ENCODE measurements at regions not wholly inside any gene's neighbourhood (a gene's known extent, or its start where the extent isn't known, plus 50 kb on each side); places are given as distances from the start of the nearest gene placed in this dataset.
"Not testable (repeated sequence)": the region's sequence is repeated elsewhere in the genome, so short reads cannot be mapped to it uniquely, and the experiment has no call there.

DNA sequence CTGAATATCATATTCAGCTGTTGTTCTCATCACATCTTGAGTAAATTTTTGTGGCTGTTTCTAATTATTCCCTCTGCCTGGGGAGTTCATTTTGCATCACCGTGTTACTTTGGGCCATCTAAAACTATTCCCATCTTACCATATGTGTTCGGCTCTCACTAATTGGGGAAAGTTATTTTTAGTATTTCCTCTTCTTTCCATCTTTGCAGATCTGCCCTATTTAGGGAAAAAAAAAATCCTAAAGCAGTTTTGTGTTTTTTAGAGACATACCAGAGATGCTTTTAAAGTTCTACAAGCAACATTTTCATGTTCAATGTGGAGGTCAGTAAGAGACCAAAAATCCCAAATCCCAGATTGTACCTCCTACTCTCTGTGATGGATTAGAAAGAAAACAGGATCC, 111.3 kb upstream of the NDUFV2 start:
- DNase-seq (ENCODE audit: low read depth) = no peak

DNA sequence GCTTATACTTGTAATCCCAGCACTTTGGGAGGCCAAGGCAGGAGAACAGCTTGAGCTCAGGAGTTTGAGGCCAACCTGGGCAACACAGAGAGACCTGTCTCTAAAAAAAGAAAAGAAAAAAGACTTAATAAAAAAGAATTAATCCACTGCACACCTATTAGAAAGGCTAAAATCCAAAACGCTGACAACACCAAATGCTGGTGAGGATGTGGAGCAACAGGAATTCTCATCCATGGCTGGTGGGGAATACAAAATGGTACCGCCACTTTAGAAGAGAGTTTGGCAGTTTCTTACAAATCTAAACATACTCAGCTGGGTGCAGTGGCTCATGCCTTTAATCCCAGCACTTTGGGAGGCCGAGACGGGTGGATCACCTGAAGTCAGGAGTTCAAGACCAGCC, 110.0 kb upstream of the NDUFV2 start:
- DNase-seq (ENCODE audit: low read depth) = not testable (repeated sequence)

- no peak for DNase-seq (ENCODE audit: low read depth)
Observed at GRCh38 chr18:8994603-8995002, 107.9 kb upstream of the NDUFV2 start.

DNA sequence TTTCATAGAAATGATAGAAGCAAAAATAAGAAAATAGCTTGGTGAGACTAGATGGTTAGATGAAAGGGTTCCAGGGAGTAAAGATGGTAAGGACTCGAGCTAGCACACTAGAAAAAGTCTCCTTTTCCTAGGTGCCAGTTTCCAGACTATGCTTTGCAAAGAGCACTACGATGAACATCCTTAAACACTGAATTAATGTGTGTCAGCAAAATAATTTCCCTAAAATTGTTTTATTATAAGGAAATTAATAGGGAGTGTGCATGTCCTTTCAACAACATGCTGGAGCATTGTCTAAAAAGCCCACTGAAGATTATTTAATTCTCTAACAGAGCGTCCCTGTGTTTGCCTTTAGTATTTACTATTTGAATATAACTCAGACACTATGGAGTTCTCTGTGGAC, 107.4 kb upstream of the NDUFV2 start:
- DNase-seq (ENCODE audit: low read depth) = no peak

- no peak for DNase-seq (ENCODE audit: low read depth)
Observed at GRCh38 chr18:8996771-8997432, 105.6 kb upstream of the NDUFV2 start.

- no peak for DNase-seq (ENCODE audit: low read depth)
Observed at GRCh38 chr18:8997634-8998033, 104.9 kb upstream of the NDUFV2 start.

GRCh38 chr18:8998481-8999217, 103.8 kb upstream of the NDUFV2 start:
- no peak for DNase-seq (ENCODE audit: low read depth)

- no peak for DNase-seq (ENCODE audit: low read depth)
Observed at GRCh38 chr18:8999872-9000271, 102.6 kb upstream of the NDUFV2 start.

GRCh38 chr18:9000733-9001132, 101.8 kb upstream of the NDUFV2 start:
- DNase-seq (ENCODE audit: low read depth) = no peak

- DNase-seq (ENCODE audit: low read depth) = no peak
Observed at GRCh38 chr18:9001209-9001608, 101.3 kb upstream of the NDUFV2 start.

DNA sequence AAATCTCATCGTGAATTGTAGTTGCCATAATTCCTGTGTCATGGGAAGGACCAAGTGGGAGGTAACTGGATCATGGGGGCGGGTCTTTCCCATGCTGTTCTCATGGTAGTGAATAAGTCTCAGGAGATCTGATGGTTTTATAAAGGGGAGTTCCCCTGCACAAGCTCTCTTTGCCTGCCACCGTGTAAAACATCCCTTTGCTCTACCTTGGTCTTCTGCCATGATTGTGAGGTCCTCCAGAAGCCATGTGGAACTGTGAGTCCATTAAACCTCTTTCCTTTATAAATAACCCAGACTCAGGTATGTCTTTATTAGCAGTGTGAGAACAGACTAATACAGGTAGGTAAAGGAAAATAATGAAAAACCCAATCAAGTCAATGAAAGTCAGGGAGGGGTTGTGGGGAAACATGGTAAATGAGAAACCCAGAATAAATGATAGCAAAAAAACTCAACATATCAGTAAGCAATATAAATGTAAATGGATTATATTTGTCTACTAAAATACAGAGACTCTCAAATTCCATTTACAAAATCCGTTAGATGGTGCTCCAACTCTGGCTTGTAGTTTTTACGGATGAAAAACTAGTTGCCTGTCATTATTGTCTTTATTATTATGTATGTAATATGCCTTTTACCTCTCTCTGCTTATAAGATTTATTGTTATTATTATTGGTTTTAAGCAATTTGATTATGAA, 98.9 kb upstream of the NDUFV2 start:
- DNase-seq (ENCODE audit: low read depth) = no peak

GRCh38 chr18:9004308-9004707, 98.2 kb upstream of the NDUFV2 start:
- DNase-seq (ENCODE audit: low read depth) = not testable (repeated sequence)

DNA sequence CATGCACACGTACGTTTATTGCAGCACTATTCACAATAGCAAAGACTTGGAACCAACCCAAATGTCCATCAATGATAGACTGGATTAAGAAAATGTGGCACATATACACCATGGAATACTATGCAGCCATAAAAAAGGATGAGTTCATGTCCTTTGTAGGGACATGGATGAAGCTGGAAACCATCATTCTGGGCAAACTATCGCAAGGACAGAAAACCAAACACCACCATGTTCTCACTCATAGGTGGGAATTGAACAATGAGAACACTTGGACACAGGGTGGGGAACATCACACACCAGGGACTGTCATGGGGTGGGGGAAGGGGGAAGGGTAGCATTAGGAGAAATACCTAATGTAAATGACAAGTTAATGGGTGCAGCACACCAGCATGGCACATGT, 94.8 kb upstream of the NDUFV2 start:
- DNase-seq (ENCODE audit: low read depth) = not testable (repeated sequence)

GRCh38 chr18:9008200-9008708, 94.2 kb upstream of the NDUFV2 start:
- DNase-seq (ENCODE audit: low read depth) = no peak

DNA sequence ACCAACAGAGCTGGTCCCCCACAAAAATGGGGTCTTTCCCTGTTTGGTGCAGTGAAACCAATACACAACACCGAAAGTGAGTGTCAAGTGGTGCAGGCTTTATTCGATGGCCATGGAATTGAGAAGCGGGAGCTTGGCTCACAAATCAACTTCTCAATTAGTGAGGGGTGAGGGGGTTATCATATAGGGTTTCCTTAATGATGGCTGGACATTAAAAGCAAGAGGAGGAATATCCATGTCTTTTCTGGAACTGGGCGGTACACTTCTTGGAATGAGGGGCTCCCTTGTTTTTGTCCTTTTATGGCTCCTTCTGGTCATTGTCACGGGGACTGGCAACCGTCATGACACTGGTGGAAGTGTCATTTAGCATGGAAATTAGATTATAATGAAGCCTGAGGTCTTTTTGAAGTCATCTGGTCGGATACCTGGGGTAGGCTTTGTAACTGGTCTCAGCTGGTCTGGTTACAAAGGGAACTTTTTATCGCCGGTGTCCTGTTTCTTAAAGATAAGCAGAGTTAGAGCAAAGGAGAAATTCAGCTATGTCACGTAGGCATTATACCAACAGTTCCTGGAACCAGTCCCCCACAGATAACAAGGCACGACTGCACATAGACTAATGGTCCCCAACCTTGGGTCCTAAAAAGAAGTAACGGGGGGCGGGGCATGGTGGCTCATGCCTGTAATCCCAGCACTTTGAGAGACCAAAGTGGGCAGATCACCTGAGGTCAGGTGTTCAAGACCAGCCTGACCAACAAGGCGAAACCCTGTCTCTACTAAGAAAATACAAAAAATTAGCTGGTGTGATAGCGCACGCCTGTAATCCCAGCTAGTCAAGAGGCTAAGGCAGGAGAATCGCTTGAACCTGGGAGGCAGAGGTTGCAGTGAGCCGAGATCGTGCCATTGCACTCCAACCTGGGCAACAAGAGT, 93.5 kb upstream of the NDUFV2 start:
- DNase-seq (ENCODE audit: low read depth) = no peak

- DNase-seq (ENCODE audit: low read depth) = no peak
Observed at GRCh38 chr18:9009703-9010488, 92.6 kb upstream of the NDUFV2 start.

DNA sequence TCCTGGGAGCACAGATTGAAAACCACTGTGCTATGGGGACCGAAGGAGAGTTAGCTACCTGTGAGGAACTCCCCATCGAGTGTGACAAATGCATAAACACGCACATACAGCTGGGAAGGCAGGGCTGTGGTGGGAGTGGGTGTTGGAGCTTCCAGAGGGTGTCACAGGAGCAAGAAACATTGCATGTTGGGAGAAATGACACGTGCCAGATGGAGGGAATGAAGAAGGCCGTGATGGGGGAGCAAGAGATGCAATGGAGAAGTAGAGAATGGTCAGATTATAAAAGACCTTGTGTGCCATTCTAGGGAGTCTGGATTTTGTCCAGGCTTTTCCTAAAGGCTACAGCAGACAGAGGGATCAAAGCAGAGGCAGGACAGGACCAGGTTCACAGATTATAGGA, 91.1 kb upstream of the NDUFV2 start:
- DNase-seq (ENCODE audit: low read depth) = no peak

GRCh38 chr18:9013926-9014373, 88.5 kb upstream of the NDUFV2 start:
- DNase-seq (ENCODE audit: low read depth) = no peak

- no peak for DNase-seq (ENCODE audit: low read depth)
Observed at GRCh38 chr18:9015689-9016088, 86.8 kb upstream of the NDUFV2 start.

GRCh38 chr18:9016633-9017166, 85.8 kb upstream of the NDUFV2 start:
- no peak for DNase-seq (ENCODE audit: low read depth)

All from HS-27A (cell line).